ENCODE measurements at regions not wholly inside any gene's neighbourhood (a gene's known extent, or its start where the extent isn't known, plus 50 kb on each side); places are given as distances from the start of the nearest gene placed in this dataset.

- Histone ChIP-seq H3K9ac (ENCODE audit: low read length) (no peak overlapping the region), H3F3A (ENCODE audit: low read length, unreplicated experiment) (no peaks in the 10 kb centered on the region), H3K79me2 (ENCODE audit: low read length) (no peaks in the 10 kb centered on the region), H3K36me3 (ENCODE audit: low read depth, low read length) (no peaks in the 10 kb centered on the region), H3K4me1 (ENCODE audit: insufficient read depth, low read length) (no peaks in the 10 kb centered on the region), H3K9me3 (ENCODE audit: low read length) (no peaks in the 10 kb centered on the region), H3K27ac (ENCODE audit: low read length) (no peak overlapping the region), H3K4me3 (ENCODE audit: low read length) (no peak overlapping the region), H3K4me2 (ENCODE audit: low read length) (no peak overlapping the region), H3K27me3 (ENCODE audit: low read length) (peaks cover 5% of the 10 kb centered on the region; the same call in 1 of the 2 replicates), H4K20me1 (ENCODE audit: low read length) (no peaks in the 10 kb centered on the region), H2AFZ (ENCODE audit: low read length) (no peak overlapping the region), H3K9me2 (replicated peaks; ENCODE audit: low read length) (no peaks in the 10 kb centered on the region)
- BruUV-seq (replicated peaks), result no TSS peak
- ATAC-seq (no peak), DNase-seq (no peak)
- TF ChIP-seq EZH2phosphoT487 (IDR thresholded peaks at IDR 0.05; ENCODE audit: borderline replicate concordance, low read length) (no peak), EZH2 (IDR thresholded peaks at IDR 0.05; ENCODE audit: low read length, unreplicated experiment) (no peak), CTCF (conservative IDR thresholded peaks at IDR 0.05; ENCODE audit: low read depth, low read length) (no peak)
- CTCF ChIA-PET, result no interaction called here
- intact Hi-C loops (cut with micrococcal nuclease), result no loop called here
- POLR2A ChIA-PET (ENCODE audit: unreplicated experiment), result no interaction called here
Observed at GRCh38 chr22:47245286-47245685, 482.8 kb downstream of the TBC1D22A start.

DNA sequence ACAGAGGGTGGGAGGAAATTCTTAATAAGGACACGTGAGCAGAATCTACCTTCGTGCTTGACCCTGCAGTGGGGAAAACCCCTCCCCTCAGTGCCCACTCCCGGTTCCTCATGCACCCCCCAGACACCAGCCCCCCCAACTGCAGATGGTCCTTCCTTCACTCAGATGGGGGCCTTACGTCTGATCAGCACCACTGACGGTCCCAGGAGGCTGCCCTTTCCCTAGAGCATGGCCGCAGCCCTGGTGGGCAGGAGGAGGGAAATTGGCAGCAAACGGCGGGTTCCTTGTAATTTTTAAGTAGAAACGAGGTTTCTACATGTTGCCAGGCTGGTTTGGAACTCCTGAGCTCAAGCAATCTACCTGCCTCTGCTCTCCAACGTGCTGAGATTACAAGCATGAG is 477.7 kb downstream of the TBC1D22A start:
- no peak for TF ChIP-seq EZH2phosphoT487 (IDR thresholded peaks at IDR 0.05; ENCODE audit: borderline replicate concordance, low read length)
- TF ChIP-seq CTCF (conservative IDR thresholded peaks at IDR 0.05; ENCODE audit: low read depth, low read length), result no peak
- no peak for TF ChIP-seq EZH2 (IDR thresholded peaks at IDR 0.05; ENCODE audit: low read length, unreplicated experiment)
- no peak for ATAC-seq
- Histone ChIP-seq H3K4me3 (ENCODE audit: low read length) (no peak overlapping the region), H3K9me2 (replicated peaks; ENCODE audit: low read length) (no peaks in the 10 kb centered on the region), H3F3A (ENCODE audit: low read length, unreplicated experiment) (no peaks in the 10 kb centered on the region), H4K20me1 (ENCODE audit: low read length) (no peaks in the 10 kb centered on the region), H3K4me1 (ENCODE audit: insufficient read depth, low read length) (no peaks in the 10 kb centered on the region), H3K27me3 (ENCODE audit: low read length) (peaks cover 11% of the 10 kb centered on the region; the same call in 1 of the 2 replicates), H3K9ac (ENCODE audit: low read length) (no peak overlapping the region), H2AFZ (ENCODE audit: low read length) (no peak overlapping the region), H3K79me2 (ENCODE audit: low read length) (no peaks in the 10 kb centered on the region), H3K36me3 (ENCODE audit: low read depth, low read length) (no peaks in the 10 kb centered on the region), H3K4me2 (ENCODE audit: low read length) (no peak overlapping the region), H3K27ac (ENCODE audit: low read length) (no peak overlapping the region), H3K9me3 (ENCODE audit: low read length) (no peaks in the 10 kb centered on the region)
- intact Hi-C loops (cut with micrococcal nuclease), result no loop called here
- CTCF ChIA-PET, result no interaction called here
- DNase-seq, result no peak
- POLR2A ChIA-PET (ENCODE audit: unreplicated experiment), result no interaction called here
- no TSS peak for BruUV-seq (replicated peaks)

- Histone ChIP-seq H3K9me2 (replicated peaks; ENCODE audit: low read length) (no peaks in the 10 kb centered on the region), H3K79me2 (ENCODE audit: low read length) (no peaks in the 10 kb centered on the region), H3K36me3 (ENCODE audit: low read depth, low read length) (no peaks in the 10 kb centered on the region), H3K27me3 (ENCODE audit: low read length) (peaks cover 11% of the 10 kb centered on the region; the same call in 1 of the 2 replicates), H3K4me2 (ENCODE audit: low read length) (no peak overlapping the region), H3K9me3 (ENCODE audit: low read length) (no peaks in the 10 kb centered on the region), H2AFZ (ENCODE audit: low read length) (no peak overlapping the region), H3K4me1 (ENCODE audit: insufficient read depth, low read length) (no peaks in the 10 kb centered on the region), H4K20me1 (ENCODE audit: low read length) (no peaks in the 10 kb centered on the region), H3F3A (ENCODE audit: low read length, unreplicated experiment) (no peaks in the 10 kb centered on the region), H3K27ac (ENCODE audit: low read length) (no peak overlapping the region), H3K4me3 (ENCODE audit: low read length) (no peak overlapping the region), H3K9ac (ENCODE audit: low read length) (no peak overlapping the region)
- DNase-seq, result no peak
- no peak for TF ChIP-seq EZH2 (IDR thresholded peaks at IDR 0.05; ENCODE audit: low read length, unreplicated experiment)
- ATAC-seq, result no peak
- ChIA-PET POLR2A (ENCODE audit: unreplicated experiment) (no interaction called here), CTCF (no interaction called here)
- intact Hi-C loops (cut with micrococcal nuclease), result no loop called here
- BruUV-seq (replicated peaks), result no TSS peak
Observed at GRCh38 chr22:47239474-47239860, 477.0 kb downstream of the TBC1D22A start.

All from PC-3 (cell line).